Right kidney (tissue), 1 donor: ENCODE measurements at regions not wholly inside any gene's neighbourhood (a gene's known extent, or its start where the extent isn't known, plus 50 kb on each side); places are given as distances from the start of the nearest gene placed in this dataset.

Experiments used
- DNase-seq: peaks from one replicate; pipeline ENCODE4 v3.0.0-alpha.2; 2016

GRCh38 chr3:99499235-99500158 lies 138.9 kb upstream of the COL8A1 start:
- DNase-seq: peak; percentile 9

- DNase-seq: no peak
Observed at GRCh38 chr3:99498550-99499234, 139.7 kb upstream of the COL8A1 start.

- DNase-seq: no peak
Observed at GRCh38 chr3:99487894-99488293, 150.5 kb upstream of the COL8A1 start.

GRCh38 chr3:99485286-99485685 lies 153.1 kb upstream of the COL8A1 start:
- no peak for DNase-seq

GRCh38 chr3:99484871-99485270 lies 153.5 kb upstream of the COL8A1 start:
- no peak for DNase-seq

GRCh38 chr3:99483841-99484240 lies 154.6 kb upstream of the COL8A1 start:
- no peak for DNase-seq

- DNase-seq: no peak
Observed at GRCh38 chr3:99482191-99482590, 156.2 kb upstream of the COL8A1 start.

GRCh38 chr3:99481561-99481960 lies 156.8 kb upstream of the COL8A1 start:
- no peak for DNase-seq

- no peak for DNase-seq
Observed at GRCh38 chr3:99479768-99480167, 158.6 kb upstream of the COL8A1 start.

GRCh38 chr3:99477650-99478049 lies 160.7 kb upstream of the COL8A1 start:
- DNase-seq: no peak

- no peak for DNase-seq
Observed at GRCh38 chr3:99475229-99475628, 163.2 kb upstream of the COL8A1 start.

GRCh38 chr3:99474776-99475175 lies 163.6 kb upstream of the COL8A1 start:
- no peak for DNase-seq

- no peak for DNase-seq
Observed at GRCh38 chr3:99473321-99473751, 165.1 kb upstream of the COL8A1 start.

- DNase-seq: no peak
Observed at GRCh38 chr3:99472385-99472784, 166.0 kb upstream of the COL8A1 start.

GRCh38 chr3:99471353-99472323 lies 166.8 kb upstream of the COL8A1 start:
- DNase-seq: no peak

- no peak for DNase-seq
Observed at GRCh38 chr3:99470841-99471240, 167.6 kb upstream of the COL8A1 start.

GRCh38 chr3:99468918-99469317 lies 169.5 kb upstream of the COL8A1 start:
- no peak for DNase-seq

GRCh38 chr3:99467420-99467819 lies 171.0 kb upstream of the COL8A1 start:
- DNase-seq: no peak

GRCh38 chr3:99466331-99466730 lies 172.1 kb upstream of the COL8A1 start:
- DNase-seq: no peak

GRCh38 chr3:99458013-99458412 lies 180.4 kb upstream of the COL8A1 start:
- DNase-seq: no peak

GRCh38 chr3:99442599-99442998 lies 195.8 kb upstream of the COL8A1 start:
- DNase-seq: no peak

- DNase-seq: peak; percentile 19
Observed at GRCh38 chr3:99439892-99440291, 198.5 kb upstream of the COL8A1 start.
